ENCODE measurements at regions not wholly inside any gene's neighbourhood (a gene's known extent, or its start where the extent isn't known, plus 50 kb on each side); places are given as distances from the start of the nearest gene placed in this dataset.

- ChIA-PET CTCF (interaction anchor here (2.3 kb wide), 1 partner anchor 12 kb away, joined by 7 read pairs; no protein-coding TSS in a partner anchor), POLR2A (no interaction called here)
- Histone ChIP-seq H3K4me2 (ENCODE audit: insufficient read depth, low read length) (no peak overlapping the region), H3K27ac (ENCODE audit: insufficient read depth, low read depth, low read length) (no peak overlapping the region), H3K9me3 (replicated peaks; ENCODE audit: control insufficient read depth, insufficient read depth, low read length) (no peaks in the 10 kb centered on the region), H4K20me1 (replicated peaks; ENCODE audit: control insufficient read depth, extremely low read depth, insufficient read depth, low read length) (no peaks in the 10 kb centered on the region), H3K4me3 (replicated peaks in 1 of 3; ENCODE audit: insufficient read depth in 1 of 3, low read depth in 1 of 3, low read length in 3 of 3) (no peak overlapping the region), H3K4me1 (ENCODE audit: control insufficient read depth, extremely low read depth, insufficient read depth, low read length) (peaks cover 23% of the 10 kb centered on the region), H2AFZ (ENCODE audit: low read depth, low read length) (peak overlapping the region; percentile 6), H3K9me1 (replicated peaks; ENCODE audit: control insufficient read depth, extremely low read depth, insufficient read depth, low read length) (no peaks in the 10 kb centered on the region), H3K9ac (replicated peaks; ENCODE audit: extremely low read depth, insufficient read depth, low read length) (no peak overlapping the region), H3K27me3 (ENCODE audit: control insufficient read depth in 2 of 2, insufficient read depth in 2 of 2, low read length in 2 of 2) (no peaks in the 10 kb centered on the region), H3K36me3 (ENCODE audit: control insufficient read depth in 2 of 2, extremely low read depth in 1 of 2, insufficient read depth in 2 of 2, low read length in 2 of 2) (no peaks in the 10 kb centered on the region), H3K79me2 (ENCODE audit: control insufficient read depth, insufficient read depth, low read length) (no peaks in the 10 kb centered on the region)
- BruUV-seq (replicated peaks), result no TSS peak
- dilution Hi-C loops (cut with MboI; ENCODE audit: extremely low pct_ligation_motif_present, low sequenced_read_pairs) (loop anchor here (25.0 kb wide), 1 partner anchor 92 kb away; no protein-coding TSS in a partner anchor), intact Hi-C loops (cut with micrococcal nuclease) (no loop called here)
- TF ChIP-seq JUN (IDR thresholded peaks at IDR 0.05; ENCODE audit: borderline replicate concordance, insufficient read depth, insufficient read length, low read depth) (no peak), POLR2A (IDR thresholded peaks at IDR 0.05; ENCODE audit: low read depth, low read length) (no peak), POLR2AphosphoS5 (IDR thresholded peaks at IDR 0.05; ENCODE audit: insufficient read depth, low read depth, low read length) (no peak), EZH2 (IDR thresholded peaks at IDR 0.05; ENCODE audit: borderline replicate concordance, low read depth, low read length, severe bottlenecking) (no peak), GATA2 (IDR thresholded peaks at IDR 0.05; ENCODE audit: insufficient read depth, insufficient read length, low read depth, low read length) (no peak), MAX (IDR thresholded peaks at IDR 0.05; ENCODE audit: insufficient read depth, insufficient read length) (no peak), FOS (IDR thresholded peaks at IDR 0.05; ENCODE audit: borderline replicate concordance, insufficient read depth, low read length) (no peak), MYC (IDR thresholded peaks at IDR 0.05; ENCODE audit: low read depth, low read length) (no peak), CTCF (IDR thresholded peaks at IDR 0.05; ENCODE audit: extremely low read depth in 1 of 2, insufficient read depth in 1 of 2, low read depth in 1 of 2, low read length in 2 of 2) (no peak)
- DNase-seq (ENCODE audit: low read depth, low spot score), result peak; percentile 35
- no peak for FAIRE-seq
These were observed 265.2 kb downstream of the MAT2B start for GRCh38 chr5:163770625-163771024.

Measured in endothelial cell of umbilical vein (primary cell).